Bronchial epithelial cell (primary cell): ENCODE measurements at regions not wholly inside any gene's neighbourhood (a gene's known extent, or its start where the extent isn't known, plus 50 kb on each side); places are given as distances from the start of the nearest gene placed in this dataset.

Experiments
- DNase-seq: peaks from one replicate; pipeline ENCODE4 v3.0.0-alpha.2; 2010; ENCODE audit warnings: low read depth
- FAIRE-seq: peaks from 2 replicates; lab custom pipeline; 2011; peaks lifted over from hg19 to GRCh38; lab: Jason Lieb, UNC
- H3K27me3 ChIP-seq: 2 replicates; pipeline ENCODE4 v1.5.1; 2011; ENCODE audit warnings: low read length; ENCODE audit not compliant: control insufficient read depth, insufficient read depth
- H3K36me3 ChIP-seq: 2 replicates; pipeline ENCODE4 v1.5.1; 2011; ENCODE audit warnings: low read length; ENCODE audit not compliant: control insufficient read depth, insufficient read depth
- H3K4me3 ChIP-seq: 2 replicates; pipeline ENCODE4 v1.5.1; 2011; ENCODE audit warnings: mild to moderate bottlenecking, low read depth, low read length, control low read depth
- TF ChIP-seq, protein P1 (sequence below): IDR thresholded peaks from 2 replicates; pipeline ENCODE4 v1.5.1; 2011; ENCODE audit warnings: mild to moderate bottlenecking, moderate library complexity, low read length, control low read depth, inconsistent platforms; ENCODE audit not compliant: insufficient read depth, severe bottlenecking

DNA sequence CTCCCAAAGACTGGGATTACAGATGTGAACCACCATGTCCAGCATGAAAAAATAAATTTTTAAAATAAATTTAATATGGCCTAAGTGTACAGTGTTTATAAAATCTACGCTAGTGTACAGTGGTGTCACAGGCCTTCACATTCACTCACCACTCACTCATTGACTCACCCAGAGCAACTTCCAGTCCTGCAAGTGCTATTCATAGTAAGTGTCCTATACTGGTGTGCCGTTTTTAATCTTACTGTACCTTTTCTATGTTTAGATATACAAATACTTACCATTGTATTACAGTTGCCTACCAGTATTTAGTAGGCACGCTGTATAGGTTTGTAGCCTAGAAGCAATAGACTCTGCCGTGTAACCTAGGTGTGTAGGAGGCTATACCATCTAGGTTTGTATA lies 76.1 kb upstream of the FOXN2 start:
- FAIRE-seq (no peak), DNase-seq (no peak)
- Histone ChIP-seq H3K27me3 (no peaks in the 10 kb centered on the region), H3K36me3 (no peaks in the 10 kb centered on the region), H3K4me3 (no peak overlapping the region)
- TF ChIP-seq, protein P1, sequence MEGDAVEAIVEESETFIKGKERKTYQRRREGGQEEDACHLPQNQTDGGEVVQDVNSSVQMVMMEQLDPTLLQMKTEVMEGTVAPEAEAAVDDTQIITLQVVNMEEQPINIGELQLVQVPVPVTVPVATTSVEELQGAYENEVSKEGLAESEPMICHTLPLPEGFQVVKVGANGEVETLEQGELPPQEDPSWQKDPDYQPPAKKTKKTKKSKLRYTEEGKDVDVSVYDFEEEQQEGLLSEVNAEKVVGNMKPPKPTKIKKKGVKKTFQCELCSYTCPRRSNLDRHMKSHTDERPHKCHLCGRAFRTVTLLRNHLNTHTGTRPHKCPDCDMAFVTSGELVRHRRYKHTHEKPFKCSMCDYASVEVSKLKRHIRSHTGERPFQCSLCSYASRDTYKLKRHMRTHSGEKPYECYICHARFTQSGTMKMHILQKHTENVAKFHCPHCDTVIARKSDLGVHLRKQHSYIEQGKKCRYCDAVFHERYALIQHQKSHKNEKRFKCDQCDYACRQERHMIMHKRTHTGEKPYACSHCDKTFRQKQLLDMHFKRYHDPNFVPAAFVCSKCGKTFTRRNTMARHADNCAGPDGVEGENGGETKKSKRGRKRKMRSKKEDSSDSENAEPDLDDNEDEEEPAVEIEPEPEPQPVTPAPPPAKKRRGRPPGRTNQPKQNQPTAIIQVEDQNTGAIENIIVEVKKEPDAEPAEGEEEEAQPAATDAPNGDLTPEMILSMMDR, result no peak

DNA sequence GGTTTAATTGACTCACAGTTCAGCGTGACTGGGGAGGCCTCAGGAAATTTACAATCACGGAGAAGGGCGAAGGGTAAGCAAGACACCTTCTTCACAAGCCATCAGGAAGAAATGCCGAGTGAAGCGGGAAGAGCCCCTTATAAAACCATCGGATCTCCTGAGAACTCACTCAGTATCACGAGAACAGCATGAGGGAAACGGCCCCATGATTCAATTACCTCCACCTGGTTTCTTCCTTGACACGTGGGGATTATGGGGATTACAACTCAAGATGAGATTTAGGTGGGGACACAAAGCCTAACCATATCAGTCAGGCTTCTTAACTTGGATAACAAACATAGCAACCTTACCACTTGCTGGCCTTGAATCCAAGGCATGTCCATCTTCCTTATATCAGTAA lies 73.6 kb upstream of the FOXN2 start:
- no peaks in the 10 kb centered on the region for H3K36me3 ChIP-seq
- FAIRE-seq (no peak), DNase-seq (no peak)
- no peaks in the 10 kb centered on the region for H3K27me3 ChIP-seq
- no peak overlapping the region for H3K4me3 ChIP-seq
- TF ChIP-seq, protein P1, result no peak

DNA sequence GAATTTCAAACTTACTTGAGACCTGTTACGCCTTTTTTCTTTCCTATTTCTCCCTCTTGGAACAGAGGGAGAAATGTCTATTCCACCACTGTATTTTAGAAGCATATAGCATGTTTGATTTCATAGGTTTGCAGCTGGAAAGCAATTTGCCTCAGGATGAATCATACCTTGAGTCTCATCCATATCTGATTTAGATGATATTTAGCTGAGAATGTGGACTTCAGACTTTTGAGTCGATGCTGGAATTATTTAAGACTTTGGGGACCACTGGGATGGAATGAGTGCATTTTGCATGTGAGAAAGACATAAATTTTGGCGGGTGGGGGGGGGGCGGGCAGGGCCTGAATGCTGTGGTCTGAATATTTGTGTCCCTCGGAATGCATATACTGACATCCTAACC lies 67.3 kb upstream of the FOXN2 start:
- FAIRE-seq (no peak), DNase-seq (no peak)
- Histone ChIP-seq H3K36me3 (no peaks in the 10 kb centered on the region), H3K27me3 (no peaks in the 10 kb centered on the region), H3K4me3 (no peak overlapping the region)
- TF ChIP-seq, protein P1, result no peak

DNA sequence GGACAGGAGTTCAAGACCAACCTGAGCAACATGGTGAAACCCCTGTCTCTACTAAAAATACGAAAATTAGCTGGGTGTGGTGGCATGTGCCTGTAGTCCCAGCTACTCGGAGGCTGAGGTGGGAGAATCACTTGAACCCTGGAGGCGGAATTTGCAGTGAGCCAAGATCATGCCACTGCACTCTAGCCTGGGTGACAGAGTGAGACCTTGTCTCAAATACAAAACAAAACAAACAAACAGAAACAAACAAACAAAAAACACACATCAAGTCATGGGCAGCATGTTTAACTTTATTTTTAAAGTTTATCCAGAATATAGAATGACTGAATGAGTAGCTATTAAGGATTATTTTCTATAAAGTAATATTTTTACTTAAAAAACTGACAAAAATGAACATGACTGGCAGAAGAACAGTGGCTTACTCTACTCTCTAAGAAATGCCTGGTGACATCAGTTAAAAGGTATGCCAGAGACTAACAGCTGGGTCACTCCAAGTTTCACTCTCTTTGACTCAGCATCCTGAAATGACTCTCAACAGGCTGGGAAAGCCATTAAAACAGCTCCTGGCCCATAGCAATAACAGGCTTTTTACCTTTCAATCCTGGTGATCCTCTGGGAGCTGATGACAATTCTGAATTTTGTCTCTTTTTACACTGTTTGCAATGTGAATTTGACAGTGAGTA lies 66.1 kb upstream of the FOXN2 start:
- TF ChIP-seq, protein P1, result no peak
- no peaks in the 10 kb centered on the region for H3K36me3 ChIP-seq
- no peaks in the 10 kb centered on the region for H3K27me3 ChIP-seq
- no peak overlapping the region for H3K4me3 ChIP-seq
- FAIRE-seq (no peak), DNase-seq (peak; percentile 94)

DNA sequence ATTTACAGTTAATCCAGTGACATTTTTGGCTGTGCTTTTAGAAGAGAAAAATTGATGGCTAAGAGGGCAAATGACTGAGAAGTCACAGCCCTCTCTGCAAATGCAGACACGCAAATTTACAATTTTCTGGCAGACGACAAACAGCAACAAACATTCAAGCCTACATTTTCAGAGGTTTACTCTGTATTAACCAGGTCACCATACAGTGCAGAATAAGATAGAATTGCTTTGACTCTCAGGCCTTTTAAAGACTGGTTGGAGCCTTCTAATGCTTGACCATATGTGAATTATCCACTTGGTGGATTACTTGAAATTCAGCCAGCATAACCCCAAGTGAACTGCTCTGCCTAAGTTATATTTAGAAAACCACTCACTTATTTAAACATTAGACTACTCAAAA lies 65.5 kb upstream of the FOXN2 start:
- Histone ChIP-seq H3K27me3 (no peaks in the 10 kb centered on the region), H3K36me3 (no peaks in the 10 kb centered on the region), H3K4me3 (no peak overlapping the region)
- TF ChIP-seq, protein P1, result no peak
- DNase-seq (no peak), FAIRE-seq (no peak)
